CD4-positive, alpha-beta T cell treated with Interleukin-4 for 1 hour (primary cell): ENCODE measurements at regions not wholly inside any gene's neighbourhood (a gene's known extent, or its start where the extent isn't known, plus 50 kb on each side); places are given as distances from the start of the nearest gene placed in this dataset.

ENCODE experiments used
- DNase-seq, 2 donors: peaks; one replicate each; pipeline ENCODE4 v3.0.0-alpha.2; 2020 to 2022

DNA sequence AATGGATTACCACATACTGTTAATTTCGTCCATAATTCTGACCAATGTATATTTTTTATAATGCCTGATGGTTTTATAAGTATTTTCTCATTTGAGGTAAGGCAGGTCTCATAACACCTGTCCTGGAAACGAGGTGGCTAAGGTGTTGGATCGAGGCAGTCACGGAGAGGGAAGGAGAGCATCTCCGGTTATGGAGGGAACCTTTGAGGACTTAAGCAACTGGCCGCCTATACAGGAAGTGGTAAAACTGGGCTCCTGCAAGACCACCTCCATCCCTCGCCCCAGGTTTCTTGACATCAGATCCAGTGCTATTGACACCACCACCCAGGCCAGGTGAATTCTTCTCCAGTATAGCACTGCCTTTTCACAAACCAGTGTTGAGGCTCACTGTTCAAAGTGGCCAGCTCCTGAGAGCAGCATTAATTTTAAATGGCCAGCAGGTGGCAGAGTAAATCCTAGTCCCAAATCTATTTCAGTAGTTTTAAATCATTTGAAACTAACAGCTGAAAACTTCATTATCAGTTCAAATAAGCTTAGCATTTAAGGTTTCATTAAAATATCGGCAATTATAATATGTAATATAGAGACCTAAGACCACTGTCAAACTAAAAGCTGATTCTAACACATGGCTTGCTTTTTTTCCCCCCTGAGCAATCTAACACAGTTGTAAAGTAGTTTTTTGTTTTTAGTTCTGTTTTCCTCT, 100.8 kb downstream of the PPM1A start:
- peak in 1 of 2 donors; percentile 33 for DNase-seq

DNA sequence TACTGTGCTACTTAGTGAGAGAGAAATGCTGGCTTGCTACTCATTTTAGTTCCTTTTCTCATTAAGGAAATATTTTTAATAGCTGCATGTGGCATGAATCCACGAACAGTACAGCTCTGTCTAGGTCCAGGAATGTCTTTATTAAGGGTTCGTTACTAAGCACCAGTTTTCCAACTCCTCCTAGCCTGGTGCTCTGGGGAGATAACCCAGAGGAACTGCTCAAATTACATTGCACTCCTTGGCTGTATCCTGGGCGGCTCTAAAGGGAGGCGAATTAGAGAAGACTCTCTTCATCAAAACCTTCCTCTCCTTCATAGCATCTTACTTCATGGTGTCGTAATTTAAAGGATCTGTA, 101.3 kb downstream of the PPM1A start:
- no peak for DNase-seq

DNA sequence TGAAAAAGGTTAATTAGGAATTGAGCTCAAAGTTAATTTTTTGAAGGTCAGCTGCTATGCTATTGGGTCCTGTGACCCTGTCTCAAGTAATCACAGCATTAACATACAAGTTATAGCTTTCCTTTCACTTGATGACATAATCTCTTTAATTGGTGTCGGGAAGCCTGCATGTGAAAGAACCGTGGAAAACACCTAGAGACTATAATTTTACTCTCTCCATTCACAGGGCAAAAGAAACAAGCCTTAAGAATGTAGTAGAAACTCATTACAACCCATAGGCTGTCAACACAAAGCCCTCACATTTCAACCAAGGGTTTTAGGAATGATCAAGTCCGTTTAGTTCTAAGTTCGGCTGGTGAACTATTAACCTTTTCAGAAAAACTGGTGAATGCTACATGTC, 104.4 kb downstream of the PPM1A start:
- no peak for DNase-seq

DNA sequence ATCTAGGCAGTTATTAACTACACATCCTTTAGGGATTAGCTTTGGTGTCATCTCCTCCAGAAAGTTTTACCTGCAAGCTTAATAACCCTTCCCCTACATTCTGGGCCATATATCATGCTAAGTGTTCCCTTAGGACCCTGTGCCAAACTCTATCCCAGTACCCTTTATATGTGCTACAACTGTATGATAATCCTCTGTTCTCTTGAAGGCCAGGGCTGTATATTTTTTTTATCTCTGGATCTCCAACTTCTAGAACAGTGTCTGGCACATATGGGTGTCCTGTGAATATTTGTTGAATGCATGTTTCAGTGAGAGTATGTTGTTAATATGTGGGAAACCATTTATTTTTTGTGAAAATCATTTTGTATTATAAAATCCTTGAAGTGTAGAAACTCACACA, 106.7 kb downstream of the PPM1A start:
- DNase-seq: no peak

DNA sequence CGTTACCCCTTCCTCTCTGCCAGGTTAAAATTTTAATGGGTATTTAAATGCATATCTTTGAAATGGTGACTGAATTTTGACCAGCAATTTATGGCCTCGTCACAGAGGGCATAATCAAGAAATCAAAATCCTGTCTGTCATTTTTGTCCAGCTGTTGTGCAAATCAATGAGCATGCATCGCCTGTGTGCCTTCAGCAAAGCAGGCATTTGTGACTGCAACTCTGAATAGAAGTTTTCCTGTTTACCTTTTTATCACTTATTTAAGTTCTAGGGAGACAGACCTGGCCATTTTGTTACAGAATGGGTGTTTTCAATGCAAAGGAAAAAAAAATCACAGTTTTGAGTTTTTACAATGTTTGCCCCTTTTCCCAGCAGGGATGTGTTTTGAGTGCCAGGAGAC, 107.4 kb downstream of the PPM1A start:
- DNase-seq: no peak

DNA sequence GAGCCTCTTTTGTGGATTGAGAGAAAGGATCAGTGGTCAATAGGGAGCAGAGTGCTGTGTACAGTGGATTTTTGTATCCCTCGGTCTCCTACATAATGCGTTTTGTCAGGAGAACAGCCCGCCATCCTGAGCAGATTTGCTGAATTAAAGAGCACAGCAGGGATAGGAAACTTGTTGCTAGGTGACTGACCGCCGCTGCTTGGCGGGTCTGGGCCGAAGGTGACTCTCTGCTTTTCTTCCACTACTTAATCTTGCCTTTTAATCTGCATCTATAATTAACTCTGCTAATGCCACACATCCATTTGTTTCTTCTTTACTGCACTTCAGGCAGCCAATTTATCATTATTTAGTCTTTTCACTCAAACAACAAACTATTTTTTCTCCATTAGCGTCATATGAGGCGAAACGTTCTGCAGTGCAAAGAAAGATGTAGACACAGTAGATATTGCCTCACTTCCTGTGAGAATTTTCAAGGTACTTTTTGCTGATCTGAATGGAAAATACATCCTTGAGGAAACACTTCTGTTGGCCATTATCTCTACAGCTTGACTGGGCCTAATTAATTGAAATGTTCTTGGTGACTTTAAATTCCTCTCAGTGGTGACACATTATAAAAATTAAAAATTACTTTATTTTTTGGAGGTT, 108.0 kb downstream of the PPM1A start:
- DNase-seq: no peak

DNA sequence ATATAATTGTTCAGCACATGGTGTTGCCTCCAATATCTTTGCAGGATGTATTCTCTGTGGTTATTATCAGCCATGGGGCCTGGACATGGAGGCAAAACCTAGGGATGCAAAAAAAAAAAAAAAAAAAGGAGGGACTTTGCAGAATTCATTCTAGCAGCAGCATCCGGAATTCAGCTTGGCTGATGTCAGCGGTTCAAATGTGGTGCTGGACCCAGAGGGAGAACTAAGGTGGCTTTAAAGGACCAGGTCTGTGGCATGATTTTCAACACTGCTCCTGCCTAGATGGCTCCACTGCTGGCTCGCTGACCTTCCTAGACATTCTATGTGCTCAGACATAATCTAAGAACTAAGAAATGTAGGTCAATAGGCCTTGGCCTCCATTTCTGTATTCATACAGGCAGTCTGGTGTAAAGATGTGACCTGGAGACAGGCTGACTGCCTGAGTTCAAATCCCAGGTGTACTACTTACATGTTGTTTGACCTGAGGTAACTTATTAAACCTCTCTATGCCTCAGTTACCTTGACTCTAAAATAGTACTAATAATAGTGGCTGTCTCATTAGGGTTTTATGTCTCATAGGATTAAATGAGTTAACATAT, 108.6 kb downstream of the PPM1A start:
- no peak for DNase-seq

DNA sequence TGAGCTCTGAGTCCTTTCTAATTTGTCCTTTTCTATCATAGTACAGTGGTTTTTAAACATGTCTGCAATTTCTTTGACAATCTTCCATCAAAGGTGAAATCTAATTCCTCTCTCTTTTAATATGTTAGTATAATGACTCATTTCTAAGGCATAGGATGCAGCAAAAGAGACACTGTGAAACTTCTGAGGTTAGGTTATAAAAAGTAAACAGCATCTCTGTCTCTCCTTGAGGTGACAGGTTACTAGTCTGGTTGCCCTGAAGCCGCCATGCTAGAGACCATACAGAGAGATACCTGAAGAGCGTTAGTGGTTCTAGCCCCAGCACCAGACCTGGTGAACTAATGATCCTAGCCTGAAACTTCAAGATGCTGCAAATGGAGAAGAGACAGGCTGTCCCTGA, 114.3 kb downstream of the PPM1A start:
- no peak for DNase-seq

DNA sequence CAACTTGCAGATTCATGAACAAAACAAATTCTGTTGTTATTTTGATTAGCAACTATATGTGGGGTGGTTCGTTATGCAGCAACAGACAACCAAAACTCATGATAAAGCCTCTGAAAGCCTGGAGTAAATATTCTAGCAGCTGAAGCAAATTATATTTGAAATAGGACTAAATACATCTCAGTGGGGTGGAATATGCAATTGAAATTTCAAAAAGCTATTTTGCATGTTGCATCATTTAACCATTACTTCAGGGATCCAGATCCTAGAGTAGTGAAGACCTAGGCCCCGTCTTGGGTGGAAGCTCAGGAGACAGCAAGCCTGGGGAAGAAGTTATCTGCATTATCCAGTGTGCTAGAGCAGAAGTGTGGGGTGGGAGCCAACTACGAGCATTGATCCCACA, 114.7 kb downstream of the PPM1A start:
- DNase-seq: no peak

DNA sequence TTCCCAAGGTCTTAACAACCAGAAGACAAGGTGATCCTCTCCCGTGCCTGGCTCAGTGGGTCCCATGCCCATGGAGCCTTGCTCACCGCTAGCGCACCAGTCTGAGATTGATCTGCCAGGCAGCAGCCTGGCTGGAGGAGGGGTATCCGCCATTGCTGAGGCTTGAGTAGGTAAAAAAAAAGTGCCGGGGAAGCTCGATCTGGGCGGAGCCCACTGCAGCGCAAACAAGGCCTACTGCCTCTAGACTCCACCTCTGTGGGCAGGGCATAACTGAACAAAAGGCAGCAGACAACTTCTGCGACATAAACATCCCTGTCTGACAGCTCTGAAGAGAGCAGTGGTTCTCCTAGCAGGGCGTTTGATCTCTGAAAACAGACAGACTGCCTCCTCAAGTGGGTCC, 104.0 kb downstream of the C14orf39 start:
- no peak for DNase-seq
